MCF 10A (cell line): ENCODE measurements at regions not wholly inside any gene's neighbourhood (a gene's known extent, or its start where the extent isn't known, plus 50 kb on each side); places are given as distances from the start of the nearest gene placed in this dataset.

ENCODE experiments used
- BruUV-seq: library from RNA; stranded (reverse); fragments of 400-500 nt; replicated peaks from 2 replicates; lab custom pipeline; 2021; lab: Mats Ljungman, UMichigan
- CTCF ChIA-PET: fragments of 300-600 bp; sonication (Branson Sonifier 250); formaldehyde crosslinking; extraction: SDS; loops from one replicate; lab custom pipeline; 2021; ENCODE audit warnings: antibody characterized with exemption, inconsistent platforms; lab: Yijun Ruan, JAX
- POLR2A ChIA-PET: fragments of 300-600, 350-650 bp; sonication (Branson Sonifier 250); formaldehyde crosslinking; extraction: SDS; loops from one replicate; lab custom pipeline; 2020; ENCODE audit warnings: antibody characterized with exemption, inconsistent platforms; lab: Yijun Ruan, JAX
- DNase-seq: peaks from one replicate; pipeline ENCODE4 v3.0.0-alpha.2; 2018; ENCODE audit not compliant: unreplicated experiment
- H3K27ac Mint-ChIP-seq: one replicate; pipeline ENCODE4 v1.8.0; 2022; ENCODE audit warnings: mild to moderate bottlenecking, low read depth, mixed read lengths; ENCODE audit not compliant: unreplicated experiment
- H3K27me3 Mint-ChIP-seq: one replicate; pipeline ENCODE4 v1.8.0; 2022; ENCODE audit warnings: mixed read lengths; ENCODE audit not compliant: insufficient read depth, unreplicated experiment
- H3K36me3 Mint-ChIP-seq: one replicate; pipeline ENCODE4 v1.8.0; 2022; ENCODE audit warnings: mild to moderate bottlenecking, moderate library complexity, mixed read lengths; ENCODE audit not compliant: insufficient read depth, unreplicated experiment
- H3K4me1 Mint-ChIP-seq: one replicate; pipeline ENCODE4 v1.8.0; 2022; ENCODE audit warnings: mixed read lengths; ENCODE audit not compliant: insufficient read depth, unreplicated experiment
- H3K4me3 Mint-ChIP-seq: one replicate; pipeline ENCODE4 v1.8.0; 2022; ENCODE audit warnings: mild to moderate bottlenecking, moderate library complexity, mixed read lengths; ENCODE audit not compliant: unreplicated experiment
- H3K9me3 Mint-ChIP-seq: one replicate; pipeline ENCODE4 v1.8.0; 2022; ENCODE audit warnings: mixed read lengths; ENCODE audit not compliant: unreplicated experiment
- intact Hi-C: fragments of 100-400 bp; cut with micrococcal nuclease; formaldehyde crosslinking; loops from 2 replicates; pipeline ENCODE4 v1.14.1; 2022
- TF ChIP-seq, protein P1 (sequence below): fragments of 200-600 bp; IDR thresholded peaks from one replicate; pipeline ENCODE4 v1.8.0; 2022; ENCODE audit warnings: antibody characterized with exemption, mild to moderate bottlenecking; ENCODE audit not compliant: unreplicated experiment

DNA sequence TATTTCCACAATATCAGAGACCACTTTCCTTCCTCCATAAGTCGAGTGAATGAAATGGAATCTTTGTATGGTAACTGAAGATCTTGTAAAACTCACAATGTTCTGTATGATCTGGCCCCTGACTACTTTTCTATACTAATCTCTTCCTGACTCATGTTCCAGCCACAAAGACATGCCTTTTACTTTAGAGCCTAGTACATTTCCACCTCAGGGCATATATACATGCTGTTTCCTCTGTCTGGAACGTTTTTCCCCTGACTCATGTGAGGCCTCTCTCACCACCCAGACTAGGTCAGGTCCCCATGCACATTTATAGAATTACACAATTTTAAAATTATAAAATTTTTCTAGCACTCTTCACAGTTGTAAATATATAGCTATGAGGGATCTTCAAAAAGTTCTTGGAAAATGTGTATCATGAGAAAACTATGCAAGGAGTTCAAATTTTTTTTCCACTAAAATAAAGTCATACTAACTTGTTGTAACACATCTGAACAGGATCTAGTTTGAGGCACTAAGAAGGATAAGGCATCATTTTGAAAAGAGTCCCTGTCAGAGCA is 208.8 kb downstream of the SH2D1A start:
- intact Hi-C loops: no loop called here
- no peaks in the 10 kb centered on the region for H3K36me3 Mint-ChIP-seq
- BruUV-seq: no TSS peak
- peaks cover 19% of the 10 kb centered on the region for H3K4me1 Mint-ChIP-seq
- peaks cover 23% of the 10 kb centered on the region for H3K9me3 Mint-ChIP-seq
- no peaks in the 10 kb centered on the region for H3K27me3 Mint-ChIP-seq
- TF ChIP-seq, protein P1, sequence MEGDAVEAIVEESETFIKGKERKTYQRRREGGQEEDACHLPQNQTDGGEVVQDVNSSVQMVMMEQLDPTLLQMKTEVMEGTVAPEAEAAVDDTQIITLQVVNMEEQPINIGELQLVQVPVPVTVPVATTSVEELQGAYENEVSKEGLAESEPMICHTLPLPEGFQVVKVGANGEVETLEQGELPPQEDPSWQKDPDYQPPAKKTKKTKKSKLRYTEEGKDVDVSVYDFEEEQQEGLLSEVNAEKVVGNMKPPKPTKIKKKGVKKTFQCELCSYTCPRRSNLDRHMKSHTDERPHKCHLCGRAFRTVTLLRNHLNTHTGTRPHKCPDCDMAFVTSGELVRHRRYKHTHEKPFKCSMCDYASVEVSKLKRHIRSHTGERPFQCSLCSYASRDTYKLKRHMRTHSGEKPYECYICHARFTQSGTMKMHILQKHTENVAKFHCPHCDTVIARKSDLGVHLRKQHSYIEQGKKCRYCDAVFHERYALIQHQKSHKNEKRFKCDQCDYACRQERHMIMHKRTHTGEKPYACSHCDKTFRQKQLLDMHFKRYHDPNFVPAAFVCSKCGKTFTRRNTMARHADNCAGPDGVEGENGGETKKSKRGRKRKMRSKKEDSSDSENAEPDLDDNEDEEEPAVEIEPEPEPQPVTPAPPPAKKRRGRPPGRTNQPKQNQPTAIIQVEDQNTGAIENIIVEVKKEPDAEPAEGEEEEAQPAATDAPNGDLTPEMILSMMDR: no peak
- peak overlapping the region; percentile 75 for H3K27ac Mint-ChIP-seq
- no peak overlapping the region for H3K4me3 Mint-ChIP-seq
- CTCF ChIA-PET: no interaction called here
- peak; percentile 58 for DNase-seq
- POLR2A ChIA-PET: interaction anchor here (0.8 kb wide), 1 partner anchor 40 kb away, joined by 4 read pairs; no protein-coding TSS in a partner anchor

DNA sequence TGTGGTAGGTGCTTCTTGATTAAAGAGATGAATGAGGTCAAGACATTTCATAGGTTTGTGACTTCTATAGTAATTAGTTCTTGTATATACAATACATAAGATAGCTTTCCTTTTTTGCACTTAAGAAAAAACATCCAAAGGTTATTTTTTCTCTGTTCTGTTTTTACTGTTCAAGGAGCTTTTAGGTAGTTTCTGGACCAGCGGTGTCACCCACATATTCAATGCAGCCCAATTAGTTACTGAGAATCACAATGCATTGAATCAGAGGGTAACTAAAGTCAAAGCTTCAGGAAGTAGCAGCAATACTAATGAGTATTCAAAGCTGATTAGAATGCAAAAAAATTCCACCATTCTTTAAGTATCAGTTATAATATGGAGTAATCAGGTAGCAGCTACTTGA is 211.6 kb downstream of the SH2D1A start:
- no peak for DNase-seq
- intact Hi-C loops: no loop called here
- TF ChIP-seq, protein P1: no peak
- H3K27ac Mint-ChIP-seq: no peak overlapping the region
- no TSS peak for BruUV-seq
- H3K4me1 Mint-ChIP-seq: peaks cover 19% of the 10 kb centered on the region
- H3K27me3 Mint-ChIP-seq: no peaks in the 10 kb centered on the region
- H3K4me3 Mint-ChIP-seq: no peak overlapping the region
- H3K36me3 Mint-ChIP-seq: no peaks in the 10 kb centered on the region
- POLR2A ChIA-PET: interaction anchor here (0.9 kb wide), 1 partner anchor 13 kb away, joined by 3 read pairs; no protein-coding TSS in a partner anchor
- CTCF ChIA-PET: no interaction called here
- H3K9me3 Mint-ChIP-seq: peaks cover 16% of the 10 kb centered on the region

DNA sequence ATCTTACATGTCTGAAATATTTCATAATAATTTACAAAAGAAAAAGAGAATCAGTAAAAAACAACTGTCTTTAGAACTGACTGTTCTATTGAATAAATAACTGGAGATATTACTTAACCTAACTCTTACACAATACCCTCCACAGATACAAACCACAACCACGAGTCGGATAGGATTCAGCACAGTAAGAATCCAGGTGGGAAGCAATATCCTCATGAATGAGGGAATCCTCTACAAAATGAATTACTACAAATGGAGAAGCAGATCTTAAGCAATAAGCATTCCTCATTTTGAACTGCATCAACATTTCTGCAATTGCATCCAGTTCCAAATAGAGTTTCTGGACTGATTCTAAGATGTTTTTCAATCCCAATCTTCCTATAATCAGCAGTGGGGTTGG is 227.1 kb downstream of the SH2D1A start:
- POLR2A ChIA-PET: interaction anchor here (0.9 to 1.2 kb wide), 2 partner anchors 81 to 167 kb away, joined by 3 read pairs; no protein-coding TSS in a partner anchor
- BruUV-seq: no TSS peak
- Mint-ChIP-seq H3K27me3 (no peaks in the 10 kb centered on the region), H3K36me3 (peaks cover 6% of the 10 kb centered on the region), H3K4me3 (no peak overlapping the region), H3K9me3 (peaks cover 8% of the 10 kb centered on the region), H3K27ac (no peak overlapping the region), H3K4me1 (no peaks in the 10 kb centered on the region)
- DNase-seq: peak; percentile 65
- CTCF ChIA-PET: no interaction called here
- intact Hi-C loops: no loop called here
- TF ChIP-seq, protein P1: no peak

DNA sequence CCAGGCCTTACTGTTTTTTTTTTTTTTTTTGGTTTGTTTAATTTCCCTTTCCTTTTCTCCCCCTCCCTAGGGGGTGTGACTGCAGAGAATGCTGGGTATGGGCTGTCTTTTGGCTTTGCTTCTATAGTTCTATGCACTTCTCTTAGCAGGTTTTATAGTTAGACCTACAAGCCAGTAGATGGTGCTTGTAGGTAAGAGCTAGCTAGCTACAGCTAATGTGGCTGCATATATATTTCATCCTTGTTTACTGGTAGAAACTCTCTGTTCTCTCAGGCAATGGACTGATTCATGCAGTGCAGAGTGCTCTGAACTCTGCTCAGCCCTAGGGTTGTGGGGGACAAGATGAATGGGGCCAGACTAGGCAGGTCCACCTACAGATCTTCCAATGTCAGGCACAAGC is 246.4 kb downstream of the SH2D1A start:
- intact Hi-C loops: no loop called here
- ChIA-PET POLR2A (interaction anchor here (0.7 kb wide), 1 partner anchor 22 kb away, joined by 3 read pairs; no protein-coding TSS in a partner anchor), CTCF (no interaction called here)
- H3K9me3 Mint-ChIP-seq: peaks cover 7% of the 10 kb centered on the region
- BruUV-seq: no TSS peak
- no peaks in the 10 kb centered on the region for H3K27me3 Mint-ChIP-seq
- H3K27ac Mint-ChIP-seq: no peak overlapping the region
- DNase-seq: no peak
- no peak overlapping the region for H3K4me3 Mint-ChIP-seq
- peaks cover 7% of the 10 kb centered on the region for H3K4me1 Mint-ChIP-seq
- TF ChIP-seq, protein P1: no peak
- H3K36me3 Mint-ChIP-seq: no peaks in the 10 kb centered on the region
